Body of pancreas (tissue), 4 donors: ENCODE measurements at regions not wholly inside any gene's neighbourhood (a gene's known extent, or its start where the extent isn't known, plus 50 kb on each side); places are given as distances from the start of the nearest gene placed in this dataset.

Source experiments
- CTCF ChIP-seq, 7 experiments: fragments of 450-650 bp in 4 of 7; fragments of 200-600 bp in 3 of 7; sonication (generic) in 3 of 7; IDR thresholded peaks; one replicate each; pipeline ENCODE4 v1.5.1; 2016 to 2019; ENCODE audit warnings: antibody characterized with exemption in 7 of 7
- POLR2A ChIP-seq, 3 donors: fragments of 450-650 bp; IDR thresholded peaks; one replicate each; pipeline ENCODE4 v1.6.1; 2016; ENCODE audit warnings: antibody characterized with exemption in 3 of 3, mild to moderate bottlenecking in 2 of 3

GRCh38 chr3:44132061-44132460 lies 109.6 kb upstream of the TOPAZ1 start:
- TF ChIP-seq POLR2A (IDR thresholded peaks at IDR 0.05) (no peak), CTCF (IDR thresholded peaks at IDR 0.05) (no peak)
